BJ (cell line): ENCODE measurements at regions not wholly inside any gene's neighbourhood (a gene's known extent, or its start where the extent isn't known, plus 50 kb on each side); places are given as distances from the start of the nearest gene placed in this dataset.

ENCODE experiments used
- CTCF ChIA-PET: fragments of 350-600 bp; formaldehyde crosslinking; extraction: SDS; loops from one replicate; lab custom pipeline; 2021; ENCODE audit warnings: antibody characterized with exemption, inconsistent platforms; lab: Yijun Ruan, JAX
- POLR2A ChIA-PET: fragments of 300-600 bp; sonication (Branson Sonifier 250); formaldehyde crosslinking; extraction: SDS; loops from one replicate; lab custom pipeline; 2021; ENCODE audit warnings: antibody characterized with exemption; lab: Charles Lee
- DNase-seq: peaks from one replicate; pipeline ENCODE4 v3.0.0-alpha.2; 2011; ENCODE audit warnings: low read depth
- H3K27me3 ChIP-seq: 2 replicates; pipeline ENCODE4 v1.6.0; 2011; ENCODE audit warnings: low read length; ENCODE audit not compliant: control insufficient read depth, insufficient read depth
- H3K36me3 ChIP-seq: 2 replicates; pipeline ENCODE4 v1.5.1; 2011; ENCODE audit warnings: low read length; ENCODE audit not compliant: control insufficient read depth, insufficient read depth
- H3K4me3 ChIP-seq: 2 replicates; pipeline ENCODE4 v1.5.1; 2011; ENCODE audit warnings: low read depth, mild to moderate bottlenecking, control low read depth, low read length
- TF ChIP-seq, protein P1 (sequence below): IDR thresholded peaks from 2 replicates; pipeline ENCODE4 v1.5.1; 2011; ENCODE audit warnings: low read depth, mild to moderate bottlenecking, control low read depth, inconsistent platforms, low read length, moderate library complexity; ENCODE audit not compliant: insufficient read depth

DNA sequence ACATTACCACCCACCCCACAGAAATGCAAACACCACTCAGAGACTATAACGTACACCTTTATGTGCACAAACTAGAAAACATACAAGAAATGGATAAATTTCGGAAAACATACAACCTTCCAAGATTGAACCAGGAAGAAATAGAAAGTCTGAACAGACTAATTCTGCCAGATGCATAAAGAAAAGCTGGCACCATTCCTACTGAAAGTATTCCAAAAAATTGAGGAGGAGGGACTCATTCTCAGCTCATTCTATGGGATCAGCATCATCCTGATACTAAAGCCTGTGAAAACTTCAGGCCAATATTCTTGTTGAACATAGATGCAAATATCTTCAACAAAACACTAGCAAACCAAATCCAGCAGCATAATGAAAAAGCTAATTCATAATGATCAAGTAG lies 115.1 kb upstream of the CD180 start:
- no peaks in the 10 kb centered on the region for H3K36me3 ChIP-seq
- POLR2A ChIA-PET = no interaction called here
- H3K27me3 ChIP-seq = no peaks in the 10 kb centered on the region
- DNase-seq = no peak
- TF ChIP-seq, protein P1, sequence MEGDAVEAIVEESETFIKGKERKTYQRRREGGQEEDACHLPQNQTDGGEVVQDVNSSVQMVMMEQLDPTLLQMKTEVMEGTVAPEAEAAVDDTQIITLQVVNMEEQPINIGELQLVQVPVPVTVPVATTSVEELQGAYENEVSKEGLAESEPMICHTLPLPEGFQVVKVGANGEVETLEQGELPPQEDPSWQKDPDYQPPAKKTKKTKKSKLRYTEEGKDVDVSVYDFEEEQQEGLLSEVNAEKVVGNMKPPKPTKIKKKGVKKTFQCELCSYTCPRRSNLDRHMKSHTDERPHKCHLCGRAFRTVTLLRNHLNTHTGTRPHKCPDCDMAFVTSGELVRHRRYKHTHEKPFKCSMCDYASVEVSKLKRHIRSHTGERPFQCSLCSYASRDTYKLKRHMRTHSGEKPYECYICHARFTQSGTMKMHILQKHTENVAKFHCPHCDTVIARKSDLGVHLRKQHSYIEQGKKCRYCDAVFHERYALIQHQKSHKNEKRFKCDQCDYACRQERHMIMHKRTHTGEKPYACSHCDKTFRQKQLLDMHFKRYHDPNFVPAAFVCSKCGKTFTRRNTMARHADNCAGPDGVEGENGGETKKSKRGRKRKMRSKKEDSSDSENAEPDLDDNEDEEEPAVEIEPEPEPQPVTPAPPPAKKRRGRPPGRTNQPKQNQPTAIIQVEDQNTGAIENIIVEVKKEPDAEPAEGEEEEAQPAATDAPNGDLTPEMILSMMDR = no peak
- CTCF ChIA-PET = no interaction called here
- H3K4me3 ChIP-seq = no peak overlapping the region

DNA sequence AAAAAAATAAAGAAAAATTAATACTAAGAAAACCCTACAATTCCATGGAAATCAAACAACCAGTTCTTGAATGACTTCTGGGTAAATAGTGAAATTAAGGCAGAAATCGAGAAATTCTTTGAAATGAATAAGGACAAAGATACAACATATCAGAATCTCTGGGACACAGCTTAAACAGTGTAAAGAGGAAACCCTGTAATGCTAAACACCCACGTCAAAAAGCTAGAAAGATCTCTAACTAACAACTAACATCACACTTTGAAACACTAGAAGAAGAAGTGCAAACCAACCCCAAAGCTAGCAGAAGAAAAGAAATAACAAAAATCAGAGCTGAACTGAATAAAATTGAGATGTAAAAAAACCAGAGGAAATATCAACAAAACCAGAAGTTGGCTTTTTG lies 114.6 kb upstream of the CD180 start:
- CTCF ChIA-PET = no interaction called here
- no peak overlapping the region for H3K4me3 ChIP-seq
- TF ChIP-seq, protein P1 = no peak
- no peak for DNase-seq
- POLR2A ChIA-PET = no interaction called here
- no peaks in the 10 kb centered on the region for H3K36me3 ChIP-seq
- H3K27me3 ChIP-seq = no peaks in the 10 kb centered on the region

GRCh38 chr5:67310740-67311139 lies 114.1 kb upstream of the CD180 start:
- POLR2A ChIA-PET = no interaction called here

GRCh38 chr5:67310169-67310568 lies 113.6 kb upstream of the CD180 start:
- ChIA-PET CTCF (interaction anchor here (0.6 kb wide), 1 partner anchor 297 kb away, joined by 3 read pairs; no protein-coding TSS in a partner anchor), POLR2A (no interaction called here)
- H3K27me3 ChIP-seq = no peaks in the 10 kb centered on the region
- TF ChIP-seq, protein P1 = no peak
- DNase-seq = no peak
- H3K36me3 ChIP-seq = no peaks in the 10 kb centered on the region
- no peak overlapping the region for H3K4me3 ChIP-seq

More at GRCh38 chr5:67310740-67311139, 114.1 kb upstream of the CD180 start:
- CTCF ChIA-PET = interaction anchor here (0.6 kb wide), 1 partner anchor 297 kb away, joined by 3 read pairs; no protein-coding TSS in a partner anchor
- DNase-seq = no peak
- TF ChIP-seq, protein P1 = no peak
- Histone ChIP-seq H3K27me3 (no peaks in the 10 kb centered on the region), H3K36me3 (no peaks in the 10 kb centered on the region), H3K4me3 (no peak overlapping the region)

- TF ChIP-seq, protein P1 = no peak
- Histone ChIP-seq H3K27me3 (no peaks in the 10 kb centered on the region), H3K4me3 (no peak overlapping the region), H3K36me3 (no peaks in the 10 kb centered on the region)
- ChIA-PET POLR2A (no interaction called here), CTCF (interaction anchor here (0.7 kb wide), 1 partner anchor 73 kb away, joined by 3 read pairs; no protein-coding TSS in a partner anchor)
- DNase-seq = no peak
These were observed 112.5 kb upstream of the CD180 start for GRCh38 chr5:67308988-67309688.
